ENCODE measurements at regions not wholly inside any gene's neighbourhood (a gene's known extent, or its start where the extent isn't known, plus 50 kb on each side); places are given as distances from the start of the nearest gene placed in this dataset.

DNA sequence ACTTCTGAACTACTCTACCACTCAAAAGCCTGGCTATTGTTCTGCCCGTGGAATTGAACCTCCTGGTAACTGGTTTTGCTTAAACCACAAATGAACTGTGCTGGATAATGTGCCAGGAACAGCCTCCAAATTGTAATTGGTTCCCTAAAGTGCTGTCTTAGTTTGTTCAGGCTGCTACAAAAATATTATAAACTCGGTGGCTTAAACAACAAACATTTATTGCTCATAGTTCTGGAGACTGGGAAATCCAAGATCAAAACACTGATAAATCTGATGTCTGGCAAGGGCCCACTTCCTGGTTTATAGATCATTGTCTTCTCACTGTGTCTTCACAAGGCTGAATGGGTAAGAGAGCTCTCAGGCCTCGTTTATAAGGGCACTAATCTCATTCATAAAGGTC is 149.2 kb upstream of the NCKAP5 start:
- DNase-seq, result no peak

DNA sequence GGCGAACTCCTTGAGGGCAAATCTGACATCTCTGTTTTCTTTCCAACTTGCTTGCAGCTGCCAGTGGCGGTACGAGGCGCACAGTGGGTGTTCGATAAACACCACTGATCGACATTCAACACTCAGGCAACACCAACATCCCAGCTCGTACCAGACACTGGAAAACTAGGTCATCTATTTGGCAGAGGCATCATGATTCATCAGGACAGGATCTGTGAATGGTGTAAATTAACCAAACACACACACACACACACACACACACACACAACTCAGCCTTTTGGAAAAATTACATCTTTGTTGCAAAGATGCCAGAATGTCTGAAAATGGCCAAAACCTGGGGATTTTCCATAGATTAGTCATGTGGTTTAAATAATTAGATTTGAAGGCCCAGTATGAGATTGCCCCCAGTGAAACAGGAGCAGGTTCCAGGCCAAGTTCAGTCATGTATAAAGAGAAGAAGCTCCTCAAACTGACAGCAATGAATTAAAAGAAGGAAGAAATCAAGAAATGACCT is 150.5 kb upstream of the NCKAP5 start:
- DNase-seq, result peak in 16 of 56 donors; percentile 3 to 59 (median 20)

GRCh38 chr2:133720429-133720828 is 152.2 kb upstream of the NCKAP5 start:
- no peak for DNase-seq

DNA sequence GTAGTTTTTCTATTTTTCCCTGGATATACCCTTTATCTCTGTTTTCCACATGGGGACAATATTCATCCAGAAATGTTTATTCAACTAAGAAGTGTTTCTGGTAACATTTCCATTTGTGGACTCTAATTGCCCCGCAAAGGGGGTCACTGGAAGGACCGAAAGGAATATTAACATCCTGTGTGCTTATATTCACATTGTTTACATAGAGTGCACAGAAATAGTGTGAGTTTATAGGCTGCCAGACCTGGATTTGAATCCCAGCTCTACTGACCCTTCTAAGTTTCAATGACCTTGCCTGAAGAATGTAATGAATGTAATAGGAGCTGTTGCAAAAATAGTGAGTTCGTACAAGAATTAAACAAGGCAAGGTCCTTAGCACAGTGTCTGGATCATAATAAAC is 152.9 kb upstream of the NCKAP5 start:
- DNase-seq, result no peak

DNA sequence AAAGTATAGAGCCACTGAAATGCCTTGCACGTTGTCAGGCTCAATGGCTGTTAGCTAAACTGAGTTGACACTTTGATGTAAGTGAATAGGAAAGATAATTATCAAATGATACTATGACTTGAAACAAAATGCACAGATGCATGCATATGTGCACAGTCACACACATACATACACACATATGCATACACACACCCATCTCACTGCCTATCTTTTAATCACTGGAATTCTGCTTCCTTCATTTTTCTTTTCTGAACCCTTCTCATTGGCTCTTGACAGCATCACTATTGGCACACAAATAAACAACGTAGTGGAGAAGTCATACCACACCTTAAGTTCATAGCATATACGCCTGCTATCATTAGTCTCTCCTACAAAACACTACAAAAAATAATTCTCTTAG is 154.9 kb upstream of the NCKAP5 start:
- no peak for DNase-seq

GRCh38 chr2:133726973-133727372 is 158.7 kb upstream of the NCKAP5 start:
- no peak for DNase-seq

- DNase-seq, result no peak
These were observed 163.8 kb upstream of the NCKAP5 start for GRCh38 chr2:133732059-133732458.

GRCh38 chr2:133732982-133733900 is 165.0 kb upstream of the NCKAP5 start:
- DNase-seq, result peak in 4 of 56 donors; percentile 3 to 49 (median 18)

- no peak for DNase-seq
These were observed 165.6 kb upstream of the NCKAP5 start for GRCh38 chr2:133733901-133734255.

- no peak for DNase-seq
These were observed 166.6 kb upstream of the NCKAP5 start for GRCh38 chr2:133734716-133735495.

GRCh38 chr2:133736674-133737073 is 168.4 kb upstream of the NCKAP5 start:
- DNase-seq, result no peak

DNA sequence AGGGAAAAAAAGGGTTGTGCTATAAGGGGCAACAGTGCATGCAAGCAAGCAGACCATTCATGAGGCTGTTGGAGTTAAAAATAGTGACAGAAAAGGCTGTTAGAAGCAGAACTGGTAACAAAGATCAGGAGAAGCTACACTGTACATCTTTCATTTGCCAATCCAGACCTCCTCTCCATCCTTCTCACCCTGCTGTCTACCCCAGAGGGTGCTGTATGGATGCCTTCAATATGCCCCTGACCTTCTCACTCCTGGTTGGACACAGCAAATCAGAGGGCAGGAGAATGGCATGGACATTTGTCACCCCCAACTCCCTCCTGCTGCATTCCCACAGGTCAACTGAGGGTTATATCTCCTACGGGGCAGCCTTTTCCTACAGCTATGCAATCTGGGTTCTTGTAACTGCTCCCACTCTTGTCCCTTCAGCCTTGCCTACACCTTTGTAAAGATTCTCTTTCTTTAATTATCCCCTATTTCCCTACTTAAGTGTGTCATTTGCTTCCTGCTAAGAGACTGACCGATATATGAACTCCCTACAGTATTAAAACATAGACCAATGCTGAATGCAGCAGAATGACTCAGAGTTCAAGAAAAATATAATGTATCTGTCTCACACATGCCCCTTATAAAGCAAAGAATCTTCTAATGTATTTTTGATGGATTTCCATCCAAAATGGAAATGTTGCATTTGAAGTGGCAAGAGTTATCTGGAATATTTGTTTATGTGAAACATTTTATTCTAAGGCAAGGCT is 169.2 kb upstream of the NCKAP5 start:
- DNase-seq, result no peak

- no peak for DNase-seq
These were observed 170.8 kb upstream of the NCKAP5 start for GRCh38 chr2:133739039-133739438.

DNA sequence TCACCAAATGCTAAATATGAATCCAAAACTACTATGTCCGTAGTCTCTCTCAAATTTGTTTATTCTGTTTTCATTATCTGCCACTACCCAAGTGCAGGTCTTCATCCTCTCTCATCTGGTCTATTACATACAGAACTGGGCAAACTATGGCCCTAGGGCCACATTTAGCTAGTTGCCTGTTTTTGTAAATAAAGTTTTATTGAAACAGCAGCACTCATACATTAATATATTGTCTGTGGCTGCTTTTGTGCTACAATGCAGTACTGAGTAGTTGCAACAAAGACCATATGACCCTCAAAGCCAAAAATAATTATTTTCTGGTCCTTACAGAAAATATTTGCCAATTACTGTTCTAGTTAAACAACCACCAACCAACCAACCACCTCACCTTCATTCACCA is 172.2 kb upstream of the NCKAP5 start:
- DNase-seq, result no peak

GRCh38 chr2:133748007-133748700 is 179.9 kb upstream of the NCKAP5 start:
- no peak for DNase-seq

GRCh38 chr2:133753665-133754064 is 185.4 kb upstream of the NCKAP5 start:
- DNase-seq, result no peak

DNA sequence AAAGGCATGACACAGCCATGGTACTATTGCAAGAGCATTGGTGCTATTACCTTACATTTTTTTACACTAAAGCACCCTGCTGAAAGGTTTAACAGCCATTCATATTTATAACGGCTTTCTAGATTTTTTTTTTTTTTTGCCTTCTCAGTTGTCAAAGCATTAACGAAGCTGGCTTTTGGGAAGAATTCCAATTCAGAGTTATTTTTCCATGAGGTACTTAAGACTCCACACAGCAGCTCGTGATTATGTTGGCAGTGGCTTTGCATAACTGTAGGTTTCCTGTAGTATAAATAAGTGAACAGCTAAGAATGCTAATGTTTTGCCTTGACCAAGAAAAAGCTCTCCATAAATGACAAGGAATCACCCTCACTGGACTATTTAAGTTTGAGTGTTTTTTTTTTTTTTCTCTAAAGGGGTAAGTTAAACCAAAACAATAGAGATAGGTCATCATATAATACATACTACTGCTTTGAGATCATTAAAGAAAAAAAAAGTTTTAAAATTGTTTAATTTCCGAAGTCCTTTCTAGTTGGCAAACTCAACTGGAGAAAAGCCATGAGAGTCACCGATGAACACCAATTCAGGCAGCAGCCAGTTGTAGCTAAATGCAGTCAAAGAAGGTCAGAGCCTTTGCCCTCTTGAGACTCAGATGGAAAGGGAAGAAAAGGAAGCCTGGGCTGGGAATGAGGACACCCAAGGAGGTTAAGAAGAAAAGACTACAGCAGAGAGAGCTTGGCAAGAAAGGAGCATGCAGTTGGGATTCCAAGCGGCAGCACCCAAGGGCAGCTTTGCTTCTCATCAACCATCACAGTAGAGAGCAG is 187.4 kb upstream of the NCKAP5 start:
- no peak for DNase-seq

- DNase-seq, result no peak
These were observed 188.6 kb upstream of the NCKAP5 start for GRCh38 chr2:133756833-133757232.

- no peak for DNase-seq
These were observed 192.1 kb upstream of the NCKAP5 start for GRCh38 chr2:133760376-133760775.

DNA sequence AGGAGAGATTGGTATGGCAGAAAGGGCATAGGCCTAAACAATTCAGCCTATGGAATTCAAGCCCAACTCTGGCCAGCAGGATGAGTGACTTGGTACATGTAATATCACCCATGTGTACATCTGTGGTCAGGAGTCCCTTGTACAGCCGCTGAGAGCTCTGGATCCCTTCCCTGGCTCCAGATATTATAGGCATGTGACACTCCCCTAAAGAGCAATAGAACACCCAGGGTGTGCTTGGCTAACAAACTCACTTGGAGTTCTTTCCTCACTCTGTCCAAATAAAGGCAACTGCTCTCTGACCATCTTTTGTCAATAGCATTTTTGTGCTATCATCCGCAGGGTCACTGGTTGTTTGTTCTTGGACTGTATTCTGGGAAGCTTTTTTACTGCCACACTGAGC is 197.4 kb upstream of the NCKAP5 start:
- DNase-seq, result peak in 3 of 56 donors; percentile 4 to 50 (median 21)
